Stimulated activated CD4-positive, alpha-beta T cell treated with anti-CD3 and anti-CD28 coated beads, TNF-alpha, amount 100 ng/mL, for 1 hour (primary cell): ENCODE measurements at regions not wholly inside any gene's neighbourhood (a gene's known extent, or its start where the extent isn't known, plus 50 kb on each side); places are given as distances from the start of the nearest gene placed in this dataset.

Experiments used
- DNase-seq, 3 donors: peaks; one replicate each; pipeline ENCODE4 v3.0.0-alpha.2; 2020; ENCODE audit warnings: low read depth in 3 of 3, low spot score in 1 of 3

- no peak for DNase-seq
These were observed 81.0 kb upstream of the CACUL1 start for GRCh38 chr10:118835682-118836326.

GRCh38 chr10:118838364-118838763 lies 83.6 kb upstream of the CACUL1 start:
- no peak for DNase-seq

- no peak for DNase-seq
These were observed 84.6 kb upstream of the CACUL1 start for GRCh38 chr10:118839348-118839747.

DNA sequence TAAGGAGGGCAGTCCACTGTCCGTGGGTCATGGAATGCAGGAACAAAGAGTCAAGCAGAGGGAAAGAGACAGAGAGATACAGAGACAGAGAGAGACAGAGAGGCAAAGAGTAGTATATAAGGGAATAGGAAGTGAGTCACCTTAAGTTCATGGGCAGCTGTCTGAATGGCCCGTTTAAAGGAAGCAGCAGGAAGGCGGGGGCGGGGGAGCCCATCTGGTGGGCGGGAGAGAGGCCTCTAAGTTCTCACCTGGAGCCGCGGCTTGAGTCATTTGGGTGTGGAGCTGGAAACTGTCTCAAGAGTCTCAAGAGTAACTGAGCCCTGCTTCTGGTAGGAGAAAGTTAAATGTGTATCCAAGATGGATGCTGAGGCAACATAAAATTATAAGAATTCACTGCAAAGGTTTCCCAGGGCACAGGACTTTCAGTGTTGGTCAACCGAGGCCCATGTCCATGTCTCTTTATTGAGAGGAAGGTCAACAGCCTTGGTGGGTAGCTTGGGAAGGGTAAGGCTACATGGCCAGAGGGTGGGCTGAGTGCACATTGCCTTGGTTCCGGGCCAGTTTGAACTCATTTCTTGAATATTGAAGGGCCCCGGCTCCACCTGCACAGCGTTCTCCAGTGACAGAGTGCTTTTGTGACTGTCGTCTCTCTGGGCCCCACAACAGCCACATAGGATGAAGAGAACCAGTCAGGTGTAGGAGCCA lies 85.5 kb upstream of the CACUL1 start:
- peak in 1 of 3 donors; percentile 18 for DNase-seq

DNA sequence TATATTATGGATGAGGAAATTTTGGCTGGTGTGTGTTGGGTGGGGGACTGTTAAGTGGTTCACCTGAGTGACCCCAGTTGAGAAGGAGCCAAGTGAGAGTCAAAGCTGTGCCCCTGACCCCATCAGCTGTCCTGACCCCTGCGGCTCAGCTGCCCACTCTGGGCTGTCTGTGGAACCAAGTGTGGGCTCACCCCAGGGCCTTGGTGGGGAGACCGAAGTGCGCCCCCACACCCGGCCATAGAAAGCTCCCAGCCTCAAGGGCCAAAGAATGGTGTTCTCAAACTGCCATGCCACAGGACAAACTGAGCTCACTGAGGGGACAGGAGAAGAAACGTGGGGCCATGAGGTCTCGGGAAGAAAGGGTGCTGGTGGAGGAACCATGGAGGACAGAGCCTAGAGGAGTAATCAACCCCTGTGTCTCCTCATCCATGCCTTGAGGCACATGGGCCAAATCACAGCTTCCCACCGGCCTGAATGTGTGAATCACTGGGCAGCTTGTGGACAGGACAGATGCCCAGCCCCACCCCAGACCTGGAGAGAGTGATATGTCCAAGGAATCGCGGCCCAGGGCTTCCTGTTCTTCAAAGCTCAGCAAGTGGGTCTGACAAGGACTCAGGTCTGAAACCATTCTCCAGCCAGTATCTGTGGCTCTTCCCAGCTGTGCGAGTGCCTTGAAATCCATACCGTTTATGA lies 86.2 kb upstream of the CACUL1 start:
- DNase-seq = no peak

- DNase-seq = no peak
These were observed 87.3 kb upstream of the CACUL1 start for GRCh38 chr10:118841881-118842605.

- DNase-seq = no peak
These were observed 88.3 kb upstream of the CACUL1 start for GRCh38 chr10:118842843-118843624.

DNA sequence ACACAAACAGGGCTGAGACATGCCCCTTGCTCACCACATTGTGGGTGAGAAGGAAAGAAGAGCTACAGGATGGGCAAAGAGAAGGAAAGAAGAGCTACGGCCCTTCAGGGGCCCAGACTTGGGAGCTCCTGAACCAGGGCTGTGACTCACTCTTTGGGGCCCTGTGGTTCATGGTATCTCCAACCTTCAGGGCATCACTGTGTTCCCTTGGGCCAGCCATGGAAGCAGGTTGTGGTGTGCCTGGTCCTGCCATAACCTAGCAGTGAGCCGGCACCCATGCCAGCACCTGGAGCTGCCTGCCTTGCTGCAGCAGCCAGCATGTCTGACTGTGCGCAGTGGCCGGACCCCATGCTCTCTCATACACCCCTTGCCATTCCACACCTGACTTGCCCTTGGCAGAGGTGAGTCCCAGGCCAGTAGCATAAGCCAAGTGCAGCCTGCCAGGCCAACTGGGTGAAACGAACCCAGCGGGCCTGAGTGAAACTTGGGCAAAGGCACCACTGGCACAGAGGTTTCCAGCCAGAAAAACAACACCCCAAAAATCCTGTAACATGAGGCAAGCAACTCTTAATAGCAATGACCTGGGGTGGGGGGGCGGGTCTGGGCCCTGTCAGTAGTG lies 89.0 kb upstream of the CACUL1 start:
- no peak for DNase-seq

DNA sequence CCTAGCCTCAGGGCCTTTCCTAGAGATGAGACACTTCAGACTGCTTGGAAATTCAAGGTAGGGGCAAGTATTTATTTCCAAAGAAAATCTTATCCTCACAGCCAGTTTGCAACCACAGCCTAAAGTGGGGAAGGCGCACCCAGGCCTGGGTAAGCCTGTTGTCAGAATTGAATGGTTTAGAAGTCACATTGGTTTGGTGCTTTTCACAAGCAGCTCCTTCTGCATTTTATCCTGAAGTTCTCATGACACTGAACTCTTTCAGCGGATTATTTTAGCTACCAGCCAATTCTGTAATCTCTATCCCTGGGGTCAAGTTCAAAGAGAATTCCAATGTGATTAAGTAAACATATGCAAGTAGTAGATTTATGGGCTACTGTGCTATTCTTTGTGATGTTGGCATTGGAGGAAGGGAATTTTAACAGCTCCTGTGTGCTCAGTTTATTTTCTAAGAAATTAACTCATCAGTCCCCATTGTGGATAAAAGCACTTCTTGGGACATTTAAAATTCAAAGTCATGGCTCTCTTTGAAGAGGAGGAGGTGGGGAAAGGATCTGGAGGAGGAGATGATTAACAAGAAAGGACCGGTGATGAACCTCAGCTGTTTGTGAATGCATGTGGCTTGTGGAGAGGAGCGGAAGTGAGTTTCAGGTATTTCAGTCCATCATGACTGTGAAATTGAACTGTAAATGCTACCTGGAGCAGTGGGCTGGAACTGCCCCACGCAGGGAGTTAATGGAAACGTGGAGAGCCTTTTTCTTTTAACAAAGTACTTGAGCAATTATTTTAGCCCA lies 90.2 kb upstream of the CACUL1 start:
- DNase-seq = no peak

DNA sequence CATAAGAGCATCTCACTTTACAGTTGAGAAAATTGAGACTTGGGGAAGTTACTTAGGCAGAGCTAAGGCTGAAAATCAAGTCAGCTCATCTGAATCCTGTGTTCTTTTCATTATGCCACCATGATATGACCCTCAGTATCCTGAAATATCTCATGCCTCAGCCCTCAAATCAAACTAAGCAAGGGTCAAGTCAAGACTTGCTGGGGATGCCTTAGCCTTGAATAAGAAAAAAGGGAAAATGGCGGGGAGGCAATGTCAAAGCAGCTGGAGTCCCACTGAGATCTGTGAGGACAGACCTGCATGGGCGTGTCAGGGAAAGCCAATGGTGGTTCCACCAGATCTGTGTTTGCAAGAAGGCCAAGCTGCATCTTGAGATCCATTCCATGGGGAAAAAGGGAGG lies 91.0 kb upstream of the CACUL1 start:
- DNase-seq = no peak

- peak; percentile 4 to 61 (median 26) for DNase-seq
These were observed 95.8 kb upstream of the CACUL1 start for GRCh38 chr10:118850418-118851061.

DNA sequence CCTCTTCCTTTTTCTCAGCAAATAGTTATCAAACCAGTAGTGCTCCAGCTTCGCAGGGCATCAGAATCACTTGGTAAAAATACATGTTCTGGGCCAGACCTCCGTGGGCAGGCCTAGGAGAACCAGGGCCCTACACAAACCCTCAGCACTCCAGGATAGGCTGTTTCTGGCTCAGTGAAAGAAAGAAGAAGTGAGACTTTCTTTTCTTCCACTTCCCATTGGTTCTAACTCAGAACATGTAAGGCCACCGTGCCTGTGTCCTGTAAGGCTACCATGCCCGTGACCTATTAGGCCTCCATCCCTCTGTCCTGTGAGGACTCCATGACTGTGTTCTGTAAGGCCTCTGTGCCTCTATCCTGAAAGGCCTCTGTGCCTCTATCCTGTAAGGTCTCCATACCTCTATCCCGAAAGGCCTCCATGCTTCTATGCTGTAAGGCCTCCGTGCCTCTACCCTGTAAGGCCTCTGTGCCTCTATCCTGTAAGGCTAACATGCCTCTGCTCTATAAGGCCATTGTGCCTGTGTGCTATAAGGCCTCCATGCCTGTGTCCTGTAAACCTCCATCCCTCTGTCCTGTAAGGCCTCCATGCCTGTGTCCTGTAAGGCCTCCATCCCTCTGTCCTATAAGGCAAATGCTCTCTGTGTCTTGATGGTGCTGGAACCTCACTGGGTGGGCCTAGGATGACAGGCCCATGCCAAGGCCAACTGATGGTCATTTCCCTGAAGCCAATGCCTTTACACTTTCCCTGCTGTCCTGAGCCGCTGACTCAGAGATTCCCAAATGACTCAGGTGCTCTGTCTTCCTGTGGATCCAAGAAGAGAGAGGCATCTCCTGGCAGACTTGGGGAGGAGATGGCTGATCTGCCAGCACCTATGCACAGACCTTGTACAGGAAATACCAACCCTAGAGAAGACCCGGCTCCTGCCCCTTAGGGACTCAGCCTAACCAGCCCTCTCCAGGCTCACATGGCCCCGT lies 96.6 kb upstream of the CACUL1 start:
- DNase-seq = no peak

- no peak for DNase-seq
These were observed 99.1 kb upstream of the CACUL1 start for GRCh38 chr10:118853916-118854315.

DNA sequence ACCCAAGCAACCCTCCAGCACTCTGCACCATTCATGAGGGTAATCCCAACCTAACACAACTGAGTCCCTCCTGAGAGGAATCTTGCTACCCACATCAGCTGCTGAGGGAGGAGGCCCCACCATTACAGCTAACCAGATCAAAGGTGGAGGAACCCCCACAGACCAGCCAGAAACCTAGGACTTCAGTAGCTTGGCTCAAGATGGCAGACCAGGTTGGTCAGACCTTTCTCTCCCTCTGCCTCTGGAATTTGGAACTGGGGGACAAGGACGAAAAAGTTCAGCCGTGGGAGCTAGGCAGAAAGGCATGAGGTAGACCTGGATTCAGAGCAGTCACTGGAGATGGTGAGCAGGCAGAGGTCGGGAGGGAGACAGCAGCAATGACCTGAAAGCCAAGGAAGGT lies 101.3 kb upstream of the CACUL1 start:
- no peak for DNase-seq

GRCh38 chr10:118865998-118866693 lies 111.4 kb upstream of the CACUL1 start:
- no peak for DNase-seq

DNA sequence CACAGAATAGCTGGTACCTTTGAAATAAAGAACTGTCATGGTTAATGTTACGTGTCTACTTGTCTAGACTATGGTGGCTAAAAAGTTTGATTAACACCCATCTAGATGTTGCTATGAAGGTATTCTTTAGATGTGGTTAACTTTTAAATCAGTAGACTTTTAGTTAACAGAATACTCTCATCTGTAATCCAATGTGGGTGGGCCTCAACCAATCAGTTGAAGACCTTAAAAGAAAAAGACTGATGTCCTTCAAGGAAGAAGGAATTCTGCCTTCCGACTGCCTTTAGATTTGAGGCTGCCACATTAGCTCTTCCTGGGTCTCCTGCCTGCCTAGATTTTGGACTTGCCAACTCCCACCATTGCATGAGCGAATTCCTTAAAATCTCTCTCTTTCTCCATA lies 113.0 kb upstream of the CACUL1 start:
- DNase-seq = no peak

DNA sequence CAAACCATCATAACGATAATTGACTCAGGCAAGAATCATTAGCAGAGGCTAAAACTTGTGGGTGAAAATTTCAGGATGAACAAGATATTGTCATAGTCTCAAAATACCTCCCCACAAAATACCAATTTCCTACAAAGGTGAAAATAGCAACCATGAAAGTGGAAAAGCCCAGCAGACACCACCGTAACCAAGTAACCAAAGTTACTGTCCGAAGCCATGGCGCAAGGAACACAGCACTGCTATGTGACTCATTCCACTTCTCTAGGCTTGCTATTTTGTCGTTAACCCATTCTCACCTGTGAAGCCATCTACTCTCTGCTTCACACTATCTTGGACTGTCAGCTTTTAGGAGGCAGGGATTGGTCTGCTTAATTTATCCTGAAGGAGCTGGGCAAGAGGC lies 113.8 kb upstream of the CACUL1 start:
- DNase-seq = no peak
